HEK293 (cell line): ENCODE measurements at regions not wholly inside any gene's neighbourhood (a gene's known extent, or its start where the extent isn't known, plus 50 kb on each side); places are given as distances from the start of the nearest gene placed in this dataset.

Experiments used
- RBAK ChIP-seq: fragments of 450-650 bp; formaldehyde crosslinking; IDR thresholded peaks from 2 replicates; pipeline ENCODE4 v1.5.1; 2016; ENCODE audit warnings: missing biosample characterization, missing genetic modification characterization
- ZBTB1 ChIP-seq: fragments of 450-650 bp; formaldehyde crosslinking; IDR thresholded peaks from 2 replicates; pipeline ENCODE4 v1.5.1; 2016; ENCODE audit warnings: missing biosample characterization, missing genetic modification characterization
- ZNF629 ChIP-seq: fragments of 450-650 bp; formaldehyde crosslinking; IDR thresholded peaks from 2 replicates; pipeline ENCODE4 v1.5.1; 2017; ENCODE audit warnings: missing biosample characterization, missing genetic modification characterization
- TF ChIP-seq, protein P1 (sequence below): fragments of 450-650 bp; formaldehyde crosslinking; IDR thresholded peaks from 2 replicates; pipeline ENCODE4 v1.5.1; 2016; ENCODE audit warnings: missing biosample characterization, missing genetic modification characterization

- TF ChIP-seq RBAK (tag by site-specific recombination) (no peak), ZNF629 (tag by site-specific recombination) (no peak), ZBTB1 (tag by site-specific recombination) (no peak)
- TF ChIP-seq, protein P1, sequence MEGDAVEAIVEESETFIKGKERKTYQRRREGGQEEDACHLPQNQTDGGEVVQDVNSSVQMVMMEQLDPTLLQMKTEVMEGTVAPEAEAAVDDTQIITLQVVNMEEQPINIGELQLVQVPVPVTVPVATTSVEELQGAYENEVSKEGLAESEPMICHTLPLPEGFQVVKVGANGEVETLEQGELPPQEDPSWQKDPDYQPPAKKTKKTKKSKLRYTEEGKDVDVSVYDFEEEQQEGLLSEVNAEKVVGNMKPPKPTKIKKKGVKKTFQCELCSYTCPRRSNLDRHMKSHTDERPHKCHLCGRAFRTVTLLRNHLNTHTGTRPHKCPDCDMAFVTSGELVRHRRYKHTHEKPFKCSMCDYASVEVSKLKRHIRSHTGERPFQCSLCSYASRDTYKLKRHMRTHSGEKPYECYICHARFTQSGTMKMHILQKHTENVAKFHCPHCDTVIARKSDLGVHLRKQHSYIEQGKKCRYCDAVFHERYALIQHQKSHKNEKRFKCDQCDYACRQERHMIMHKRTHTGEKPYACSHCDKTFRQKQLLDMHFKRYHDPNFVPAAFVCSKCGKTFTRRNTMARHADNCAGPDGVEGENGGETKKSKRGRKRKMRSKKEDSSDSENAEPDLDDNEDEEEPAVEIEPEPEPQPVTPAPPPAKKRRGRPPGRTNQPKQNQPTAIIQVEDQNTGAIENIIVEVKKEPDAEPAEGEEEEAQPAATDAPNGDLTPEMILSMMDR, result no peak
Observed at GRCh38 chr2:601806-602455, 75.3 kb downstream of the TMEM18 start.
